Epithelial cell of proximal tubule (primary cell): ENCODE measurements at regions not wholly inside any gene's neighbourhood (a gene's known extent, or its start where the extent isn't known, plus 50 kb on each side); places are given as distances from the start of the nearest gene placed in this dataset.
A peak's percentile ranks its signal among the peaks of the same experiment; 100 is the strongest.

Experiments
- DNase-seq: peaks from one replicate; pipeline ENCODE4 v3.0.0-alpha.2; 2011; ENCODE audit warnings: low read depth
- H3K4me3 ChIP-seq: 2 replicates; pipeline ENCODE4 v1.5.1; 2011; ENCODE audit warnings: low read depth, mild to moderate bottlenecking, low read length
- TF ChIP-seq, protein P1 (sequence below): conservative IDR thresholded peaks from 2 replicates; pipeline ENCODE4 v1.5.1; 2012; ENCODE audit warnings: low read depth, mild to moderate bottlenecking, low read length

DNA sequence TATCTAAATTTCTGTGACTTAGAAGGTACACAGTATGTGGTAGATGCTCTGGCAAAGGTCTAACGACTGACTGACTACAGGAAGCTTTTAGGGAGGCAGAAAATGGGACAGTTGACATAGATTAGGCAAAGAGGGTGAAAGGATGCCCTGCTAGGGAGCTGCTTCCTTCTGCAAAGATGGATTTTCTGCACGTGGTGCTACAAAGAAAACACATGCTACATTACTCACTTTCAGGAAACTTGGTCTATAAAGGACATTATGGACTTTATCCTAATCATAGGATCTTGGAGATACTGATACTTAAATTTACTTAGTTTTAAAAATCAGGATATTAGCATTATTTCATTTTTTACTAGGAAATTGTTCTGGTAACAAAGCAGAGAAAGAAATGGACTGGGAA is 405.8 kb upstream of the ADAMTS16 start:
- TF ChIP-seq, protein P1, sequence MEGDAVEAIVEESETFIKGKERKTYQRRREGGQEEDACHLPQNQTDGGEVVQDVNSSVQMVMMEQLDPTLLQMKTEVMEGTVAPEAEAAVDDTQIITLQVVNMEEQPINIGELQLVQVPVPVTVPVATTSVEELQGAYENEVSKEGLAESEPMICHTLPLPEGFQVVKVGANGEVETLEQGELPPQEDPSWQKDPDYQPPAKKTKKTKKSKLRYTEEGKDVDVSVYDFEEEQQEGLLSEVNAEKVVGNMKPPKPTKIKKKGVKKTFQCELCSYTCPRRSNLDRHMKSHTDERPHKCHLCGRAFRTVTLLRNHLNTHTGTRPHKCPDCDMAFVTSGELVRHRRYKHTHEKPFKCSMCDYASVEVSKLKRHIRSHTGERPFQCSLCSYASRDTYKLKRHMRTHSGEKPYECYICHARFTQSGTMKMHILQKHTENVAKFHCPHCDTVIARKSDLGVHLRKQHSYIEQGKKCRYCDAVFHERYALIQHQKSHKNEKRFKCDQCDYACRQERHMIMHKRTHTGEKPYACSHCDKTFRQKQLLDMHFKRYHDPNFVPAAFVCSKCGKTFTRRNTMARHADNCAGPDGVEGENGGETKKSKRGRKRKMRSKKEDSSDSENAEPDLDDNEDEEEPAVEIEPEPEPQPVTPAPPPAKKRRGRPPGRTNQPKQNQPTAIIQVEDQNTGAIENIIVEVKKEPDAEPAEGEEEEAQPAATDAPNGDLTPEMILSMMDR, result no peak
- H3K4me3 ChIP-seq, result no peak overlapping the region
- no peak for DNase-seq

- TF ChIP-seq, protein P1, result no peak
- no peak overlapping the region for H3K4me3 ChIP-seq
- no peak for DNase-seq
These were observed 404.9 kb upstream of the ADAMTS16 start for GRCh38 chr5:4735261-4735660.

DNA sequence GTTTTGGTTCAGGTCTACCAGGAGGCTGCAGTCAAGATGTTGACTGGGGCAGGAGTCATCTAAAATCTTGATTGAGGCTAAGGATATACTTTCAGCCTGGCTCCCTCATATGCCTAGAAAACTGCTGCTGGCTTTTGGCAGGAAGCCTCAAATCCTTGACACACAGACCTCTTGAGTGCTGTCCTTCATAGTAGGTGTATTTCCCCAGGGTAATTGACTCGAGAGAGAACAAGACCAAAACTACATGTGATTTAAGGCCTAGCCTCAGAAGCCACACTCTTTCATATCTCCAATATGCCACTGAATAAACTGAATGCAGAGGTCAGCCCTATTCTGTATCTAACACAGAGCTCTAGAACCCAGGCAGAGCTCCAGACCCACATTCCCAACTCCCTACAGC is 402.3 kb upstream of the ADAMTS16 start:
- H3K4me3 ChIP-seq, result no peak overlapping the region
- DNase-seq, result no peak
- TF ChIP-seq, protein P1, result no peak

GRCh38 chr5:4738298-4738697 is 401.8 kb upstream of the ADAMTS16 start:
- no peak for DNase-seq
- TF ChIP-seq, protein P1, result no peak
- no peak overlapping the region for H3K4me3 ChIP-seq

- H3K4me3 ChIP-seq, result no peak overlapping the region
- no peak for DNase-seq
- TF ChIP-seq, protein P1, result peak; percentile 10
These were observed 400.0 kb upstream of the ADAMTS16 start for GRCh38 chr5:4740156-4740555.

- H3K4me3 ChIP-seq, result no peak overlapping the region
- TF ChIP-seq, protein P1, result no peak
- no peak for DNase-seq
These were observed 381.6 kb upstream of the ADAMTS16 start for GRCh38 chr5:4758550-4758949.

DNA sequence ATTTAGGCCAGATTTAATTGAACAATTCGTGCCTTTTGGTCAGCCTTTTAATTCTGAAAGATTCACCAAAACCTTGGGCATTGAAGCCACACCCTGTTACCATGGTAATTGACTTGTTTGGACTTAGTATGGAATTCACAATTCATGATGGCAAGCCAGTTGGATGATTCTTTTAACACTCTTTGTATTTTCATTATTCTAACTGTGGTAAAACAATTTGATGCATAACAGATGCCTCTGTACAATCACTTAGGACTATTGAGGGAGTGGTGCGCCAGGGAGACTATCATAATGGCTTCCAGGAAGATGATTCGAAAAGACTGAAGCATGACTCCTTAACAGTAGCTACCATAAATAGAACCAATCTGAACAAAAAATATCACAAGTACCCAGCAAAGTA is 381.1 kb upstream of the ADAMTS16 start:
- DNase-seq, result no peak
- no peak overlapping the region for H3K4me3 ChIP-seq
- TF ChIP-seq, protein P1, result no peak
